ENCODE measurements at regions not wholly inside any gene's neighbourhood (a gene's known extent, or its start where the extent isn't known, plus 50 kb on each side); places are given as distances from the start of the nearest gene placed in this dataset.
"Not testable (repeated sequence)": the region's sequence is repeated elsewhere in the genome, so short reads cannot be mapped to it uniquely, and the experiment has no call there.

DNA sequence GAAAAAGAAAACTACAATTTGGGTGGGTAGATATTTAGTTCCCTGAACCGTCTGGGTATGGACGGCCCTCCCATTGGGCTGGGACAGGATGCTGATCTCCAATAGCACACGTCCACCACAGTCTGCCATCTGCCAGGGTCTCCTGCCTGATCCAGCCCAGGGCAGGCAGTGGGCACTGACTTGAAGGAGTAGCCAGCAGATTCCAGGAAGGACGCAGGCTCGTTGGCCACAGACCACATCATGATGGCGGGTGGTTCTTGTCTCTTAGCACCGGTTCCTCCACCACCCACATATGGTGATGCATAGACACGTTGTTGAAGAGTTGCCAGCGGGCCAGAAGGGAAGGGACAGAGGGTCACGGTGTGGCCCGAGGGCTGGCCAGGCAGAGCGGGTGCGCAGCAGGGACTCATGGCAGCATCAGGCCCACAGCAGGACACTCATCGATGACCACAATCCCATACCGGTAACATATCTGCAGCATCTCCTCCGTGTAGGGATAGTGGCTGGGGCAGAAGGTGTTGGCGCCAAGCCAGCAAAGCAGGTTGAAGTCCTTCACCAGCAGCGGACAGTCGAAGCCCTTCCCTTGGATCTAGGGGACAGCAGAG lies 155.8 kb upstream of the FAM174A start:
- DNase-seq = not testable (repeated sequence)

GRCh38 chr5:100364757-100365478 lies 170.3 kb upstream of the FAM174A start:
- not testable (repeated sequence) for DNase-seq

GRCh38 chr5:100364343-100364742 lies 170.8 kb upstream of the FAM174A start:
- DNase-seq = not testable (repeated sequence)

DNA sequence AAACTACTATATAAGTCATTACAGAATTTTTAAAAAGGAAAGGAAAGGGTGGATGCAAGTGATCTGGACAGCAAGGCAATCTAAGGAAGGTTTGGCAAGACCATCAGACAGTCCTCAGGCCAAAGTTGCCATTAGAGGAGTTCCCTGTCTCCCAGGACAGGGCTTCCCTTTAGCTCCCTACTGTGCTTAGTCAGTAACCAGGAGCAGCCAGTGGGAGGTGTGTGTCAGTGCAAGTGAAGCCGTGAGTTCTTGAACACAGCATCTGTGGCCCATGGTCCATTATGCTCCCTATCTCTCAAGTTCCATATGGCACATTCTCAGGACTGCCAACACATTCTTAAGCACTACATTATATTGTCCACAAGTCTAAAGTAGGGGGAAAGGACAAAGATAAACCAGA lies 175.2 kb upstream of the FAM174A start:
- not testable (repeated sequence) for DNase-seq

GRCh38 chr5:100346269-100346668 lies 188.9 kb upstream of the FAM174A start:
- not testable (repeated sequence) for DNase-seq

GRCh38 chr5:100341485-100341884 lies 193.7 kb upstream of the FAM174A start:
- DNase-seq = not testable (repeated sequence)

DNA sequence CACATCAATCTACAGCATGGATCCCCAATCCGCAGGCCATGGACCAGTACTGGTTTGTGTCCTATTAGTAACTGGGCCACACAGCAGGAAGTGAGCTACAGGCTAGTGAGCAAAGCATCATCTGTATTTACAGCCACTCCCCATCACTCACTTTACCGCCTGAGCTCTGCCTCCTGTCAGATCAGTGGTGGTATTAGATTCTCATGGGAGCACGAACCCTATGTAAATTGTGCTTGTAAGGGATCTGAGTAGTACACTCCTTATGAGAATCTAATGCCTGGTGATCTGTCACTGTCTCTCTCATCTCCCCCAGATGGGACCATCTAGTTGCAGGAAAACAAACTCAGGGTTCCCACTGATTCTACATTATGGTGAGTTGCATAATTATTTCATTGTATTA lies 212.7 kb upstream of the FAM174A start:
- no peak for DNase-seq

DNA sequence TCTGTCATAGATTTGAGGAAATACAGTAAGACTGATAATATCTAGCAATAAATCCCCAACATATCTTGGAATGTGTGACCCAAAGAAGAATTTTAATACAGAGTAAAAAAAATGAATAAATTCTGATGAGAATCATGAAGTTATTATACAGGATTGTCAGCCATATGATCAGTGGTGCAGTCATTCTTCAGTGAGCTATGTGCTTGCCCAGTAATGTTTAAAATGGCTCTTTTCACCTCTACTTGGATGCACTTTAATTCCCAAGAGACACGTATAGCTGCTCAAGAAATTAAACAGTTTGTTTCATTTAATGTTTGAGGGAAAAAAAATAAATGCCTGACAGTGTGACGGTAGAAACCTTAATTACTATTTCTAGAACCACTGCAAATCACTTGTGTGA lies 215.3 kb upstream of the FAM174A start:
- no peak for DNase-seq

DNA sequence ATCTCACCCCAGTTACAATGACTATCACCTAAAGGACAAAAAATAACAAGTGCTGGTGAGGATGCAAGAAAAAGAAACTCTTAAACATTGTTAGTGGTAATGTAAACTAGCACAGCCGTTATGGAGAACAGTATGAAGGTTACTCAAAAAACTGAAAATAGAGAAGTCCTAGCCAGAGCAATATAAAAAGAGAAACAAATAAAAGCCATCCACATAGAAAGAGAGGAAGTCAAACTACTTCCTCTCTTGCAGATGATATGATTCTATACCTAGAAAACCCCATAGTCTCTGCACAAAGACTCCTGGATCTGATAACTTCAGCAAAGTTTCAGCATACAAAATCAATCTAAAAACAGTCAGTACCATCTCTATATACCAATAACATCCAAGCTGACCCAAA lies 221.5 kb upstream of the FAM174A start:
- no peak for DNase-seq

GRCh38 chr5:100311806-100312205 lies 223.4 kb upstream of the FAM174A start:
- DNase-seq = no peak

DNA sequence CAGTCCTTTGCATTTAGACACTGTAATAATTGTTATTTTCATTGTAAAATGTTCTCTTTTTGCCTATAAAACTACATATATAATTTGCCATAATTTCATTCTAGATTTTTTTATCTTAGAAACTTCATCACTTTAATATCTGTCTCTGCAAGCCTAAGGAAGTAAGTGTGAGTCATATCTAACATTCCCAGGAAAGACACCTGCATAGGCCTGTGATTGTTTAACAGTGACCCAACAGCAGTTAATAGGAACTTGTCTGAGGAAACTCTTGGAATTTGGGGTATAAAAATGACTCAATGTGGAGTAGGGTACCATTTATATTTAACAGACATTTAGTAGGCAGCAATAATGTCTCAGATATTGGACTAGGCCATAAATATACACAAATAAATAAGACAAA lies 229.2 kb upstream of the FAM174A start:
- no peak for DNase-seq

- DNase-seq = no peak
Observed at GRCh38 chr5:100303216-100303615, 232.0 kb upstream of the FAM174A start.

- no peak for DNase-seq
Observed at GRCh38 chr5:100299261-100299660, 235.9 kb upstream of the FAM174A start.

DNA sequence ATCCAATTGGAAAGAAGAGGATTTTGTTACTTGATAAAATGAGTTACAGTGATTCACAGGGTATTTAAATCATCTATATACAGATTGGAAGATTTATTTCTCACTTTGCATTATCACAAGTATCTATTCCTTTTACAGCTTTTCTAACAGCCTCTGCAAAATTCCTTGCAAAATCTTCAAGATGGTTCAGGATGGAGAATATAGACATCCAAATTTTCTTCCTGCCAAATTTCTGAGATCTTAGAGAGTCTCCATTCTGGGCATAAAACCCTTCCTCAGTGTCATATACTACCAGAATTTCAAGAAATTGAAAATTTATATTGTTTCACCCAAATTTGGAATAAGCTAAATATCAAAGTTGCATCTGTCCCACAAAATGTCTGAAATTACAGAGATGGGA lies 259.1 kb upstream of the FAM174A start:
- DNase-seq = no peak

GRCh38 chr5:100275631-100276030 lies 259.5 kb upstream of the FAM174A start:
- no peak for DNase-seq

GRCh38 chr5:100273846-100274580 lies 261.2 kb upstream of the FAM174A start:
- DNase-seq = no peak

- no peak for DNase-seq
Observed at GRCh38 chr5:100270023-100270771, 265.0 kb upstream of the FAM174A start.

DNA sequence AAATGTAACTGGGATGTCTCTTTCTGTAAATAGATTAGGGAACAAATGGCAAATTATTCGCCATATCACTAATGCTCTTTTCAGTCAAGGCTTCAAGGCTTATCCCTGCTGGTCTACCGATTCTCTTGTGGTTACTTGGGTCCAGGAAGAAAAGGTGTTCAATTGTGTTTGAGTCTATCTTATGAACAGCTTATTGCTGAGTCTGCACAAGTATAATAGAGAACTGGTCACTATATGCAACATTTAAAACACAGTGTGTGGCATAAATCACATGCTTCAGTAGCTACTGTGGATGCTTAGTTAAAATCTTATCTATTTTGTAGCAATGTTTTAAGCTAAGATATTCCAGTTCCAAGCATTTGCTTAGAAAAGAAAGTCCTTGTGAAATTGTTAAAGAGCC lies 274.2 kb upstream of the FAM174A start:
- DNase-seq = no peak

- no peak for DNase-seq
Observed at GRCh38 chr5:100252944-100253343, 282.2 kb upstream of the FAM174A start.

- DNase-seq = no peak
Observed at GRCh38 chr5:100252037-100252436, 283.1 kb upstream of the FAM174A start.

DNA sequence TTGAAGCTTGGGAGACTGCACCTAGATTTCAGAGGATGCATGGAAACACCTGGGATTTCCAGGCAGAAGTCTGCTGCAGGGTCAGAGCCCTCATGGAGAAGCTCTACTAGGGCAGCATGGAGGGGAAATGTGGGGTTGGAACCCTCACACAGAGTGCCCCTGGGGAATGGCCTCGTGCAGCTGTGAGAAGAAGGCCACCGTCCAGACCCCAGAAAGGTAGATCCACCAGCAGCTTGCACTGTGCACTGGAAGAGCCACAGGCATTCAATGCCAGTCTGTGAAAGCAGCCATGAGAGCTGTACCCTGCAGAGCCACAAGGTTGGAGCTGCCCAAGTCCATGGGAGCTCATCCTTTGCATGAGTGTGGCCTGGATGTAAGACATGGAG lies 285.3 kb upstream of the FAM174A start:
- no peak for DNase-seq

- no peak for DNase-seq
Observed at GRCh38 chr5:100249211-100249883, 285.8 kb upstream of the FAM174A start.

DNA sequence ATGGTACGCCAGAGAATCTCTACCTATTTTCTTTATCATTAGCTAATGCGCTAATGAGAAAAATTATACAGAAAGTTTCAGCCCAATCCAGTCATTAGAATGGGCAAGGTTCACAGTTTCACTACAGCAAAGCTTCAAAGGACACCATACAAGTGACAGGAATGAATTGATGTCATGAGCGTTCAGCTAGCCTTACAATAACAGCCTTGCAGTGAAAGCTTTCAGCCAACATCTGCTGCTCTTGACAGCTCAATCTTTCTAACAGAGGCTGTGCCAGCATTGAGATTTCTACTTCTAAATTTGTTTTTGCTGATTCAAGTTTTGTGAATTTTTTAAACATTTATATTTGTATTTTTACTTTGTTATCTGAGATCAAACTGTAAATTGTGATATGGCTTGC lies 302.4 kb upstream of the FAM174A start:
- DNase-seq = no peak
